ENCODE measurements at regions not wholly inside any gene's neighbourhood (a gene's known extent, or its start where the extent isn't known, plus 50 kb on each side); places are given as distances from the start of the nearest gene placed in this dataset.
"Not testable (repeated sequence)": the region's sequence is repeated elsewhere in the genome, so short reads cannot be mapped to it uniquely, and the experiment has no call there.

DNA sequence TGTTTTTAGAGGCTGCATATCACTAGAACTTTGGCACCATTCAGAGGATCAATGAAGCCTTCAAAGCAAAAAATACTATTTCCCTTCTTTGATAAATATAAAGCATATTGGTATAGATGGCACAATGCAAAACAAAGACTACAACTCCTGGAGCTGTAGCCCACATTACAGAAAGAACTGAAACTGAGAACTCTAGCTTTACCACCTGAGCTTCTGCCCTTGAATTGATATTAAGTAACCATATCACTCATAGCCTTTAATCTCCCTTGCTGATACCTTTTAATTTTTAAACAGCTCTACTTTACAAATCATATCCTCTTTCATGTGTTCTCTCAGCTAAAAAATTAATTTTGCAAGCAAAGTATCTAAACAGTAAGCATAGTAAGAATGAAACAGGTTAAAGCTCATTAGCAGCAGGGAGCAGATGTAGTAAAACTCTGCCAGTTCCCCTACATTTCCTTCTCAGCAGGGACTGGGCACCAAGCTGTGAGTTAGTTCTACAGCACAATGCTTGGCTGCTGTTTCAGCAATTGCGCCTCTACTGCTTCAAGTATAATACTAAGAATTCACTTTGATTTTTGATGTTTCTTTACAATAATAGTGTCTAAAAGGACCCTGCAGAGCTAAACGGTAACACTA, 97.9 kb upstream of the NANOGP8 start:
- H3K4me1 ChIP-seq: no peaks in the 10 kb centered on the region
- ChIA-PET CTCF (no interaction called here), POLR2A (no interaction called here)
- no peaks in the 10 kb centered on the region for H3K36me3 Mint-ChIP-seq (ENCODE audit: insufficient read depth, unreplicated experiment)
- DNase-seq: no peak
- H3K9me3 ChIP-seq: no peaks in the 10 kb centered on the region
- H3K27me3 Mint-ChIP-seq (ENCODE audit: insufficient read depth, unreplicated experiment): no peaks in the 10 kb centered on the region
- H3K27ac Mint-ChIP-seq (ENCODE audit: unreplicated experiment): no peak overlapping the region
- no peak overlapping the region for H3K4me3 ChIP-seq (ENCODE audit: low read depth, low read length)
- H3K9me3 Mint-ChIP-seq (ENCODE audit: unreplicated experiment): no peaks in the 10 kb centered on the region
- intact Hi-C loops (cut with micrococcal nuclease; ENCODE audit: unreplicated experiment): no loop called here
- no peak overlapping the region for H3K4me3 Mint-ChIP-seq (ENCODE audit: unreplicated experiment)
- BruUV-seq (replicated peaks): no TSS peak
- no peaks in the 10 kb centered on the region for H3K4me1 Mint-ChIP-seq (ENCODE audit: low read depth, unreplicated experiment)
- TF ChIP-seq, protein P1, sequence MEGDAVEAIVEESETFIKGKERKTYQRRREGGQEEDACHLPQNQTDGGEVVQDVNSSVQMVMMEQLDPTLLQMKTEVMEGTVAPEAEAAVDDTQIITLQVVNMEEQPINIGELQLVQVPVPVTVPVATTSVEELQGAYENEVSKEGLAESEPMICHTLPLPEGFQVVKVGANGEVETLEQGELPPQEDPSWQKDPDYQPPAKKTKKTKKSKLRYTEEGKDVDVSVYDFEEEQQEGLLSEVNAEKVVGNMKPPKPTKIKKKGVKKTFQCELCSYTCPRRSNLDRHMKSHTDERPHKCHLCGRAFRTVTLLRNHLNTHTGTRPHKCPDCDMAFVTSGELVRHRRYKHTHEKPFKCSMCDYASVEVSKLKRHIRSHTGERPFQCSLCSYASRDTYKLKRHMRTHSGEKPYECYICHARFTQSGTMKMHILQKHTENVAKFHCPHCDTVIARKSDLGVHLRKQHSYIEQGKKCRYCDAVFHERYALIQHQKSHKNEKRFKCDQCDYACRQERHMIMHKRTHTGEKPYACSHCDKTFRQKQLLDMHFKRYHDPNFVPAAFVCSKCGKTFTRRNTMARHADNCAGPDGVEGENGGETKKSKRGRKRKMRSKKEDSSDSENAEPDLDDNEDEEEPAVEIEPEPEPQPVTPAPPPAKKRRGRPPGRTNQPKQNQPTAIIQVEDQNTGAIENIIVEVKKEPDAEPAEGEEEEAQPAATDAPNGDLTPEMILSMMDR (IDR thresholded peaks at IDR 0.05; ENCODE audit: insufficient read depth in 1 of 2, low read depth in 1 of 2, low read length in 1 of 2, severe bottlenecking in 1 of 2, unreplicated experiment in 1 of 2): no peak
- no peaks in the 10 kb centered on the region for H3K36me3 ChIP-seq (ENCODE audit: control insufficient read depth, insufficient read depth, low read length)
- H3K27me3 ChIP-seq (replicated peaks; ENCODE audit: control insufficient read depth, insufficient read depth, low read length): no peaks in the 10 kb centered on the region

DNA sequence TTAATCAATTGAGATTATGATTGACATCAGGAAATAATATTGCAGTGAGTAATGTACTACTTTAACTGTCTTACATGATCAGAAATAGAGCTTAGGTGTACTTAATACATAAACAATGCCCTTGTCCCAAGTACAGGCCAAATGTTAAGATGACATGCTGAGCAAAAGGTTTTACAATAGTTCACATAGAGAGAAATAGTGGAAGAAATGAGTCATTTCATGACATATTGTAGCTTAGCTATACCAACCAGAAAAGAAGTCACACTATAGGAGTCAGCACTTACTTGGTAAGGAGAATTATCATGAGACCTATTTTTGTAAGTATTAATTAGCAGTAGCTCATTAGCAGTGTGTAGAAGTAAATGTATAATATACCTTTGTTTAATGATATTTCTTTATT, 96.4 kb upstream of the NANOGP8 start:
- POLR2A ChIA-PET: no interaction called here
- intact Hi-C loops (cut with micrococcal nuclease; ENCODE audit: unreplicated experiment): no loop called here
- Histone ChIP-seq H3K36me3 (ENCODE audit: control insufficient read depth, insufficient read depth, low read length) (no peaks in the 10 kb centered on the region), H3K4me1 (no peaks in the 10 kb centered on the region), H3K27me3 (replicated peaks; ENCODE audit: control insufficient read depth, insufficient read depth, low read length) (no peaks in the 10 kb centered on the region), H3K9me3 (no peaks in the 10 kb centered on the region), H3K4me3 (ENCODE audit: low read depth, low read length) (no peak overlapping the region)
- no peak overlapping the region for H3K27ac Mint-ChIP-seq (ENCODE audit: unreplicated experiment)
- DNase-seq: no peak
- CTCF ChIA-PET: no interaction called here
- no peaks in the 10 kb centered on the region for H3K27me3 Mint-ChIP-seq (ENCODE audit: insufficient read depth, unreplicated experiment)
- no peaks in the 10 kb centered on the region for H3K9me3 Mint-ChIP-seq (ENCODE audit: unreplicated experiment)
- H3K4me1 Mint-ChIP-seq (ENCODE audit: low read depth, unreplicated experiment): no peaks in the 10 kb centered on the region
- no peak overlapping the region for H3K4me3 Mint-ChIP-seq (ENCODE audit: unreplicated experiment)
- TF ChIP-seq, protein P1 (IDR thresholded peaks at IDR 0.05; ENCODE audit: insufficient read depth in 1 of 2, low read depth in 1 of 2, low read length in 1 of 2, severe bottlenecking in 1 of 2, unreplicated experiment in 1 of 2): no peak
- H3K36me3 Mint-ChIP-seq (ENCODE audit: insufficient read depth, unreplicated experiment): no peaks in the 10 kb centered on the region
- no TSS peak for BruUV-seq (replicated peaks)

DNA sequence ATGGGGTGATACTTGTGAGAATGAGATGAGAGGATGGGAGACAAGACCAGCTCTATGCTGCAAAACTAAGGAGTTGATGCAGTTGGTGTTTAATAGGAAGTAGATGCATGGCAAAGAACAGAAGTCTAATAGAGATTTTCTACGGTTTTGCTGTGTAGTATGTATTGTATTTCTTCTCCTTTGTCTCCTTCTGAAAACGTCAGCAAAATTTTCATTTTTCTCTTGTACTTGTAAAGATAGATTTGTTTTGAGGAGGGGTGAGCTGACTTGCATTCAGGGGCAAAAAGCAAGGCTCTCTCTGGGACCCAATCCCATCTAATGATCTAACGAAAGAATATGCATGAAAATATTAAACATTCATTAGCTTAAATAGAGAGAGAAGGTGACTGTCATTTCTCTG, 94.6 kb upstream of the NANOGP8 start:
- Mint-ChIP-seq H3K36me3 (ENCODE audit: insufficient read depth, unreplicated experiment) (no peaks in the 10 kb centered on the region), H3K4me3 (ENCODE audit: unreplicated experiment) (no peak overlapping the region), H3K4me1 (ENCODE audit: low read depth, unreplicated experiment) (no peaks in the 10 kb centered on the region), H3K9me3 (ENCODE audit: unreplicated experiment) (no peaks in the 10 kb centered on the region), H3K27me3 (ENCODE audit: insufficient read depth, unreplicated experiment) (no peaks in the 10 kb centered on the region), H3K27ac (ENCODE audit: unreplicated experiment) (no peak overlapping the region)
- H3K27me3 ChIP-seq (replicated peaks; ENCODE audit: control insufficient read depth, insufficient read depth, low read length): no peaks in the 10 kb centered on the region
- H3K9me3 ChIP-seq: no peaks in the 10 kb centered on the region
- H3K4me3 ChIP-seq (ENCODE audit: low read depth, low read length): no peak overlapping the region
- no TSS peak for BruUV-seq (replicated peaks)
- ChIA-PET CTCF (no interaction called here), POLR2A (no interaction called here)
- intact Hi-C loops (cut with micrococcal nuclease; ENCODE audit: unreplicated experiment): no loop called here
- DNase-seq: no peak
- no peaks in the 10 kb centered on the region for H3K4me1 ChIP-seq
- no peaks in the 10 kb centered on the region for H3K36me3 ChIP-seq (ENCODE audit: control insufficient read depth, insufficient read depth, low read length)
- TF ChIP-seq, protein P1 (IDR thresholded peaks at IDR 0.05; ENCODE audit: insufficient read depth in 1 of 2, low read depth in 1 of 2, low read length in 1 of 2, severe bottlenecking in 1 of 2, unreplicated experiment in 1 of 2): no peak

DNA sequence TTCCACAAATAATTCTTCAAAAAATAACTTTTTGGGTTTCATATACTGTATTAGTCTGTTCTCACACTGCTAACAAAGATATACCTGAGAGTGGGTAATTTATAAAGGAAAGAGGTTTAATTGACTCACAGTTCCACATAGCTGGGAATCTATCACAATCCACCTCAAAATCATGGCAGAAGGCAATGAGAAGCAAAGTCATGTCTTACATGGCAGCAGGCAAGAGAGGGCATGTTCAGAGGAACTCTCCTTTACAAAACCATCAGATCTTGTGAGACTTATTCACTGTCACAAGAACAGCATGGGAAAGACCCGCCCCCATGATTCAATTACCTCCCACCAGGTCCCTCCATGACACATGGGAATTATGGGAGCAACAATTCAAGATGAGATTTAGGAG, 93.1 kb upstream of the NANOGP8 start:
- not testable (repeated sequence) for H3K36me3 ChIP-seq (ENCODE audit: control insufficient read depth, insufficient read depth, low read length)

More for the DNA sequence above, 93.1 kb upstream of the NANOGP8 start:
- H3K9me3 Mint-ChIP-seq (ENCODE audit: unreplicated experiment); H3K27me3 Mint-ChIP-seq (ENCODE audit: insufficient read depth, unreplicated experiment); H3K9me3 ChIP-seq; H3K4me1 Mint-ChIP-seq (ENCODE audit: low read depth, unreplicated experiment); H3K4me1 ChIP-seq; H3K27me3 ChIP-seq (replicated peaks; ENCODE audit: control insufficient read depth, insufficient read depth, low read length); H3K4me3 ChIP-seq (ENCODE audit: low read depth, low read length); H3K4me3 Mint-ChIP-seq (ENCODE audit: unreplicated experiment); POLR2A ChIA-PET; H3K36me3 Mint-ChIP-seq (ENCODE audit: insufficient read depth, unreplicated experiment); BruUV-seq (replicated peaks); DNase-seq; intact Hi-C loops (cut with micrococcal nuclease; ENCODE audit: unreplicated experiment); CTCF ChIA-PET; H3K27ac Mint-ChIP-seq (ENCODE audit: unreplicated experiment): not testable (repeated sequence)

Measured in Caco-2 (cell line).